HCT116 (cell line): ENCODE measurements at regions not wholly inside any gene's neighbourhood (a gene's known extent, or its start where the extent isn't known, plus 50 kb on each side); places are given as distances from the start of the nearest gene placed in this dataset.

Source experiments
- ATAC-seq: fragments of 200-7000 bp; cut with Tn5 transposase; 2 replicates; pipeline ENCODE4 v1.9.1; 2020; ENCODE audit warnings: mild to moderate bottlenecking, moderate library complexity
- BruUV-seq: library from RNA; stranded (reverse); fragments of 400-500 nt; replicated peaks from 2 replicates; lab custom pipeline; 2021; lab: Mats Ljungman, UMichigan
- CTCF ChIA-PET: fragments of 300-600 bp; sonication (Branson Sonifier 250); formaldehyde crosslinking; loops from one replicate; lab custom pipeline; 2021; ENCODE audit warnings: antibody characterized with exemption; lab: Charles Lee
- POLR2A ChIA-PET: fragments of 300-600, 350-600 bp; sonication (Branson Sonifier 250); formaldehyde crosslinking; loops from one replicate; lab custom pipeline; 2021; ENCODE audit warnings: antibody characterized with exemption; lab: Charles Lee
- RAD21 ChIA-PET, 2 experiments: fragments of 300-600 bp; sonication (Branson Sonifier 250); formaldehyde crosslinking; loops; one replicate each; lab custom pipeline; 2023; ENCODE audit warnings: low total read pairs in 2 of 2; ENCODE audit not compliant: uncharacterized antibody in 2 of 2, unreplicated experiment in 2 of 2, low non-redundant PET in 1 of 2; lab: Charles Lee
- DNase-seq: peaks from one replicate; pipeline ENCODE4 v3.0.0-alpha.2; 2010; ENCODE audit warnings: low read depth, low spot score
- H2AFZ ChIP-seq: fragments of 200-600 bp; shearing (Covaris generic), sonication (generic); 2 replicates; pipeline ENCODE4 v1.6.1; 2017; ENCODE audit warnings: low read depth, mixed run types, mixed read lengths, antibody characterized with exemption, low read length; ENCODE audit not compliant: poor library complexity, severe bottlenecking
- H3K27ac ChIP-seq: 2 replicates; pipeline ENCODE4 v1.5.1; 2012; ENCODE audit warnings: low read depth, low read length
- H3K27me3 ChIP-seq: fragments of 200-600 bp; sonication (generic); 2 replicates; pipeline ENCODE4 v1.6.1; 2016; ENCODE audit warnings: mixed run types, low read length, mixed read lengths; ENCODE audit not compliant: insufficient read depth
- H3K36me3 ChIP-seq, 2 experiments: fragments of 200-500 bp in 1 of 2; fragments of 200-600 bp in 1 of 2; sonication (Bioruptor generic) in 1 of 2; sonication (generic) in 1 of 2; 2 replicates each; pipeline versions ENCODE4 v1.5.1 to v1.6.1; 2014 to 2016; ENCODE audit warnings: low read length in 2 of 2, inconsistent platforms in 1 of 2, mixed read lengths in 1 of 2, mixed run types in 1 of 2; ENCODE audit not compliant: insufficient read depth in 2 of 2, control insufficient read depth in 1 of 2
- H3K4me1 ChIP-seq, 2 experiments: fragments of 200-600 bp in 1 of 2; sonication (generic) in 1 of 2; 2 replicates each; pipeline versions ENCODE4 v1.5.1 to v1.6.1; 2012 to 2017; ENCODE audit warnings: low read length in 2 of 2, inconsistent platforms in 1 of 2, mild to moderate bottlenecking in 1 of 2, mixed read lengths in 1 of 2, mixed run types in 1 of 2, moderate library complexity in 1 of 2; ENCODE audit not compliant: insufficient read depth in 2 of 2, control insufficient read depth in 1 of 2
- H3K4me2 ChIP-seq: fragments of 200-600 bp; sonication (generic); 2 replicates; pipeline ENCODE4 v1.6.1; 2017; ENCODE audit warnings: mixed run types, low read length, mixed read lengths
- H3K4me3 ChIP-seq, 2 experiments: fragments of 200-600 bp in 1 of 2; sonication (generic) in 1 of 2; replicated peaks in 1 of 2; 2 replicates each; pipeline ENCODE4 v1.5.1; 2011 to 2016; ENCODE audit warnings: low read length in 2 of 2, control low read depth in 1 of 2, low read depth in 1 of 2, mild to moderate bottlenecking in 1 of 2, mixed read lengths in 1 of 2, mixed run types in 1 of 2
- H3K79me2 ChIP-seq: fragments of 200-600 bp; sonication (generic); 2 replicates; pipeline ENCODE4 v1.6.1; 2017; ENCODE audit warnings: mild to moderate bottlenecking, mixed run types, low read length, moderate library complexity, mixed read lengths; ENCODE audit not compliant: insufficient read depth
- H3K9ac ChIP-seq: fragments of 200-600 bp; sonication (generic); 2 replicates; pipeline ENCODE4 v1.6.1; 2016; ENCODE audit warnings: low read length, mixed read lengths
- H3K9me2 ChIP-seq: fragments of 200-600 bp; sonication (generic), shearing (Covaris generic); 2 replicates; pipeline ENCODE4 v1.6.1; 2017; ENCODE audit warnings: mixed run types, mild to moderate bottlenecking, moderate library complexity; ENCODE audit not compliant: insufficient read depth
- H3K9me3 ChIP-seq, 2 experiments: fragments of 200-500 bp in 1 of 2; fragments of 200-600 bp in 1 of 2; sonication (Bioruptor generic) in 1 of 2; sonication (generic) in 1 of 2; 2 replicates each; pipeline ENCODE4 v1.6.1; 2014 to 2017; ENCODE audit warnings: low read length in 2 of 2, mixed read lengths in 2 of 2, inconsistent platforms in 1 of 2, low read depth in 1 of 2, mild to moderate bottlenecking in 1 of 2, mixed run types in 1 of 2, moderate library complexity in 1 of 2; ENCODE audit not compliant: control insufficient read depth in 1 of 2, insufficient read depth in 1 of 2
- H4K20me1 ChIP-seq: fragments of 200-600 bp; sonication (generic), shearing (Covaris generic); 2 replicates; pipeline ENCODE4 v1.6.1; 2017; ENCODE audit warnings: mixed run types, mild to moderate bottlenecking, moderate library complexity; ENCODE audit not compliant: insufficient read depth
- ATF3 ChIP-seq: IDR thresholded peaks from 2 replicates; pipeline ENCODE4 v1.6.1; 2012
- CEBPB ChIP-seq: IDR thresholded peaks from 2 replicates; pipeline ENCODE4 v1.6.1; 2012; ENCODE audit warnings: low read depth
- ELF1 ChIP-seq: IDR thresholded peaks from 2 replicates; pipeline ENCODE4 v1.6.1; 2012; ENCODE audit warnings: low read depth, borderline replicate concordance
- EZH2 ChIP-seq: fragments of 200-600 bp; sonication (generic); IDR thresholded peaks from 2 replicates; pipeline ENCODE4 v1.6.1; 2017; ENCODE audit warnings: antibody characterized with exemption, mixed run types
- FOSL1 ChIP-seq: IDR thresholded peaks from 2 replicates; pipeline ENCODE4 v1.6.1; 2012; ENCODE audit warnings: low read depth
- JUND ChIP-seq: IDR thresholded peaks from 2 replicates; pipeline ENCODE4 v1.6.1; 2012
- MAX ChIP-seq: IDR thresholded peaks from 2 replicates; pipeline ENCODE4 v1.6.1; 2012
- RAD21 ChIP-seq: IDR thresholded peaks from 2 replicates; pipeline ENCODE4 v1.6.1; 2012; ENCODE audit warnings: low read depth, mild to moderate bottlenecking
- SIN3A ChIP-seq: IDR thresholded peaks from 2 replicates; pipeline ENCODE4 v1.6.1; 2012; ENCODE audit warnings: low read depth
- SP1 ChIP-seq: IDR thresholded peaks from 2 replicates; pipeline ENCODE4 v1.6.1; 2012; ENCODE audit warnings: low read depth
- SRF ChIP-seq: IDR thresholded peaks from 2 replicates; pipeline ENCODE4 v1.6.1; 2012; ENCODE audit warnings: low read depth
- TCF7L2 ChIP-seq: IDR thresholded peaks from 2 replicates; pipeline ENCODE4 v1.7.0; 2011; ENCODE audit warnings: borderline replicate concordance, inconsistent platforms; ENCODE audit not compliant: insufficient read depth, insufficient read length; ENCODE audit errors: extremely low read depth
- YY1 ChIP-seq: IDR thresholded peaks from 2 replicates; pipeline ENCODE4 v1.6.1; 2011; ENCODE audit warnings: low read length, low read depth, moderate library complexity, mild to moderate bottlenecking; ENCODE audit not compliant: insufficient replicate concordance; ENCODE audit errors: extremely low read depth
- ZBTB33 ChIP-seq: IDR thresholded peaks from 2 replicates; pipeline ENCODE4 v1.6.1; 2011; ENCODE audit warnings: mild to moderate bottlenecking, low read length, moderate library complexity; ENCODE audit not compliant: insufficient replicate concordance; ENCODE audit errors: extremely low read depth
- ZFX ChIP-seq: fragments of 450-650 bp; IDR thresholded peaks from 2 replicates; pipeline ENCODE4 v1.6.1; 2017
- ZNF274 ChIP-seq: fragments of 200-500 bp; sonication (Bioruptor generic); IDR thresholded peaks from 2 replicates; pipeline ENCODE4 v1.6.1; 2014; ENCODE audit warnings: mild to moderate bottlenecking, low read depth, low read length, inconsistent platforms
- intact Hi-C: fragments of 100-400 bp; cut with micrococcal nuclease; formaldehyde crosslinking; loops from 2 replicates; pipeline ENCODE4 v1.10.0; 2022
- TF ChIP-seq, protein P1 (sequence below): IDR thresholded peaks from 2 replicates; pipeline ENCODE4 v1.6.1; 2012; ENCODE audit warnings: low read depth
- TF ChIP-seq, protein P2 (sequence below), 3 experiments: fragments of 200-600 bp in 1 of 3; sonication (generic) in 1 of 3; IDR thresholded peaks in 2 of 3; conservative IDR thresholded peaks in 1 of 3; 2 replicates each; pipeline ENCODE4 v1.5.1; 2012 to 2017; ENCODE audit warnings: low read depth in 2 of 3, low read length in 2 of 3, antibody characterized with exemption in 1 of 3, borderline replicate concordance in 1 of 3, control low read depth in 1 of 3, mild to moderate bottlenecking in 1 of 3, mixed read lengths in 1 of 3, mixed run types in 1 of 3, moderate library complexity in 1 of 3; ENCODE audit not compliant: insufficient read depth in 1 of 3

GRCh38 chr4:116959045-116959444 is 126.3 kb downstream of the TRAM1L1 start:
- TF ChIP-seq SP1: no peak
- TF ChIP-seq ZBTB33: no peak
- TF ChIP-seq SIN3A: no peak
- no peak for TF ChIP-seq TCF7L2
- TF ChIP-seq YY1: no peak
- TF ChIP-seq JUND: no peak
- TF ChIP-seq RAD21: no peak
- TF ChIP-seq, protein P1, sequence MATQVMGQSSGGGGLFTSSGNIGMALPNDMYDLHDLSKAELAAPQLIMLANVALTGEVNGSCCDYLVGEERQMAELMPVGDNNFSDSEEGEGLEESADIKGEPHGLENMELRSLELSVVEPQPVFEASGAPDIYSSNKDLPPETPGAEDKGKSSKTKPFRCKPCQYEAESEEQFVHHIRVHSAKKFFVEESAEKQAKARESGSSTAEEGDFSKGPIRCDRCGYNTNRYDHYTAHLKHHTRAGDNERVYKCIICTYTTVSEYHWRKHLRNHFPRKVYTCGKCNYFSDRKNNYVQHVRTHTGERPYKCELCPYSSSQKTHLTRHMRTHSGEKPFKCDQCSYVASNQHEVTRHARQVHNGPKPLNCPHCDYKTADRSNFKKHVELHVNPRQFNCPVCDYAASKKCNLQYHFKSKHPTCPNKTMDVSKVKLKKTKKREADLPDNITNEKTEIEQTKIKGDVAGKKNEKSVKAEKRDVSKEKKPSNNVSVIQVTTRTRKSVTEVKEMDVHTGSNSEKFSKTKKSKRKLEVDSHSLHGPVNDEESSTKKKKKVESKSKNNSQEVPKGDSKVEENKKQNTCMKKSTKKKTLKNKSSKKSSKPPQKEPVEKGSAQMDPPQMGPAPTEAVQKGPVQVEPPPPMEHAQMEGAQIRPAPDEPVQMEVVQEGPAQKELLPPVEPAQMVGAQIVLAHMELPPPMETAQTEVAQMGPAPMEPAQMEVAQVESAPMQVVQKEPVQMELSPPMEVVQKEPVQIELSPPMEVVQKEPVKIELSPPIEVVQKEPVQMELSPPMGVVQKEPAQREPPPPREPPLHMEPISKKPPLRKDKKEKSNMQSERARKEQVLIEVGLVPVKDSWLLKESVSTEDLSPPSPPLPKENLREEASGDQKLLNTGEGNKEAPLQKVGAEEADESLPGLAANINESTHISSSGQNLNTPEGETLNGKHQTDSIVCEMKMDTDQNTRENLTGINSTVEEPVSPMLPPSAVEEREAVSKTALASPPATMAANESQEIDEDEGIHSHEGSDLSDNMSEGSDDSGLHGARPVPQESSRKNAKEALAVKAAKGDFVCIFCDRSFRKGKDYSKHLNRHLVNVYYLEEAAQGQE: no peak
- no peak for TF ChIP-seq ELF1
- TF ChIP-seq ZFX: no peak
- TF ChIP-seq, protein P2, sequence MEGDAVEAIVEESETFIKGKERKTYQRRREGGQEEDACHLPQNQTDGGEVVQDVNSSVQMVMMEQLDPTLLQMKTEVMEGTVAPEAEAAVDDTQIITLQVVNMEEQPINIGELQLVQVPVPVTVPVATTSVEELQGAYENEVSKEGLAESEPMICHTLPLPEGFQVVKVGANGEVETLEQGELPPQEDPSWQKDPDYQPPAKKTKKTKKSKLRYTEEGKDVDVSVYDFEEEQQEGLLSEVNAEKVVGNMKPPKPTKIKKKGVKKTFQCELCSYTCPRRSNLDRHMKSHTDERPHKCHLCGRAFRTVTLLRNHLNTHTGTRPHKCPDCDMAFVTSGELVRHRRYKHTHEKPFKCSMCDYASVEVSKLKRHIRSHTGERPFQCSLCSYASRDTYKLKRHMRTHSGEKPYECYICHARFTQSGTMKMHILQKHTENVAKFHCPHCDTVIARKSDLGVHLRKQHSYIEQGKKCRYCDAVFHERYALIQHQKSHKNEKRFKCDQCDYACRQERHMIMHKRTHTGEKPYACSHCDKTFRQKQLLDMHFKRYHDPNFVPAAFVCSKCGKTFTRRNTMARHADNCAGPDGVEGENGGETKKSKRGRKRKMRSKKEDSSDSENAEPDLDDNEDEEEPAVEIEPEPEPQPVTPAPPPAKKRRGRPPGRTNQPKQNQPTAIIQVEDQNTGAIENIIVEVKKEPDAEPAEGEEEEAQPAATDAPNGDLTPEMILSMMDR (IDR thresholded peaks at IDR 0.05 in 2 of 3, conservative IDR thresholded peaks at IDR 0.05 in 1 of 3; ENCODE audit: borderline replicate concordance in 1 of 3, insufficient read depth in 1 of 3, low read depth in 2 of 3, low read length in 2 of 3): no peak
- no peak for TF ChIP-seq FOSL1
- no peak for TF ChIP-seq CEBPB
- no peak for TF ChIP-seq ZNF274
- TF ChIP-seq SRF: no peak
- no peak for TF ChIP-seq EZH2
- no peak for TF ChIP-seq MAX
- TF ChIP-seq ATF3: no peak
- ChIA-PET RAD21 (no interaction called here), POLR2A (no interaction called here), CTCF (no interaction called here)
- intact Hi-C loops: no loop called here
- ATAC-seq: no peak
- H3K79me2 ChIP-seq: no peaks in the 10 kb centered on the region
- no peak overlapping the region for H3K9ac ChIP-seq
- H3K9me3 ChIP-seq: no peaks in the 10 kb centered on the region
- no peak overlapping the region for H3K4me2 ChIP-seq
- no peaks in the 10 kb centered on the region for H3K27me3 ChIP-seq
- no peak overlapping the region for H3K4me3 ChIP-seq
- no peaks in the 10 kb centered on the region for H3K4me1 ChIP-seq
- no TSS peak for BruUV-seq
- H3K36me3 ChIP-seq: no peaks in the 10 kb centered on the region
- no peaks in the 10 kb centered on the region for H4K20me1 ChIP-seq
- H3K9me2 ChIP-seq: no peaks in the 10 kb centered on the region
- no peak overlapping the region for H3K27ac ChIP-seq
- no peak for DNase-seq
- no peak overlapping the region for H2AFZ ChIP-seq
